Calu3 (cell line): ENCODE measurements at regions not wholly inside any gene's neighbourhood (a gene's known extent, or its start where the extent isn't known, plus 50 kb on each side); places are given as distances from the start of the nearest gene placed in this dataset.

Source experiments
- BruUV-seq: library from RNA; stranded (reverse); fragments of 400-500 nt; replicated peaks from 2 replicates; lab custom pipeline; 2021; lab: Mats Ljungman, UMichigan
- CTCF ChIA-PET: fragments of 300-600 bp; sonication (Branson Sonifier 250); formaldehyde crosslinking; loops from one replicate; lab custom pipeline; 2022; ENCODE audit warnings: antibody characterized with exemption; lab: Charles Lee
- DNase-seq: peaks from one replicate; pipeline ENCODE4 v3.0.0; 2022
- H3K27ac Mint-ChIP-seq: one replicate; pipeline ENCODE4 v1.8.0; 2022; ENCODE audit warnings: mixed read lengths; ENCODE audit not compliant: unreplicated experiment
- H3K27me3 Mint-ChIP-seq: one replicate; pipeline ENCODE4 v1.8.0; 2022; ENCODE audit warnings: mixed read lengths; ENCODE audit not compliant: unreplicated experiment
- H3K36me3 Mint-ChIP-seq: one replicate; pipeline ENCODE4 v1.8.0; 2022; ENCODE audit warnings: mild to moderate bottlenecking, moderate library complexity, mixed read lengths; ENCODE audit not compliant: insufficient read depth, unreplicated experiment
- H3K4me1 Mint-ChIP-seq: one replicate; pipeline ENCODE4 v1.8.0; 2022; ENCODE audit warnings: mild to moderate bottlenecking, low read depth, mixed read lengths; ENCODE audit not compliant: unreplicated experiment
- H3K4me3 Mint-ChIP-seq: one replicate; pipeline ENCODE4 v1.8.0; 2022; ENCODE audit warnings: mild to moderate bottlenecking, low read depth, moderate library complexity, mixed read lengths; ENCODE audit not compliant: unreplicated experiment
- H3K9me3 Mint-ChIP-seq: one replicate; pipeline ENCODE4 v1.8.0; 2022; ENCODE audit warnings: low read depth, mixed read lengths; ENCODE audit not compliant: unreplicated experiment
- CTCF ChIP-seq: fragments of 200-600 bp; IDR thresholded peaks from one replicate; pipeline ENCODE4 v1.8.0; 2022; ENCODE audit warnings: antibody characterized with exemption; ENCODE audit not compliant: unreplicated experiment
- intact Hi-C: fragments of 100-400 bp; cut with micrococcal nuclease; formaldehyde crosslinking; loops from one replicate; pipeline ENCODE4 v1.10.0; 2022; ENCODE audit not compliant: unreplicated experiment

DNA sequence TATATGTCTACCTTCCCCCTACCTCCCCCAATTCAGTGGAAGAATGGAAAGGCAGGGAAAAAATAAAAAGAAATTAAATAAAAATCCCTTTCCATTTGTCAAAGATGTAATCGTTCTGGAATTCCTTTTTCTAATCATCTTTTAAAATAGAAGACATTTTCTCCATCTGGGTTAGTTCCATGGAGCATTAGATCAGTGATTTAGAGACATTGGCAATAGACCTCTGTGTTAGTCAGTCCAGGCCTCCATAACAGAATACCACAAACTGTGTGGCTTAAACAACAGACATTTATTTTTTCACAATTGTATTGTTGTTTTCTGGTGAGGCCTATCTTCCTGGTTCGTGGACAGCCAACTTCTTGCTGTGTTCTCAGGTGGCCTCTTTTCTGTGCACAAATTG is 516.6 kb upstream of the DAB2 start:
- TF ChIP-seq CTCF = no peak
- no peak overlapping the region for H3K27ac Mint-ChIP-seq
- intact Hi-C loops = loop anchor here (10.0 kb wide), 2 partner anchors 337 to 433 kb away; no protein-coding TSS in a partner anchor
- BruUV-seq = no TSS peak
- no peaks in the 10 kb centered on the region for H3K36me3 Mint-ChIP-seq
- H3K27me3 Mint-ChIP-seq = no peaks in the 10 kb centered on the region
- CTCF ChIA-PET = interaction anchor here (1.5 kb wide), 1 partner anchor 748 kb away, joined by 4 read pairs; no protein-coding TSS in a partner anchor
- H3K4me3 Mint-ChIP-seq = no peak overlapping the region
- H3K9me3 Mint-ChIP-seq = no peaks in the 10 kb centered on the region
- H3K4me1 Mint-ChIP-seq = peaks cover 1% of the 10 kb centered on the region
- DNase-seq = no peak

GRCh38 chr5:39934830-39935229 is 510.1 kb upstream of the DAB2 start:
- H3K4me1 Mint-ChIP-seq = peaks cover 13% of the 10 kb centered on the region
- H3K9me3 Mint-ChIP-seq = no peaks in the 10 kb centered on the region
- BruUV-seq = no TSS peak
- no peaks in the 10 kb centered on the region for H3K27me3 Mint-ChIP-seq
- no peak for TF ChIP-seq CTCF
- H3K4me3 Mint-ChIP-seq = no peak overlapping the region
- no peak overlapping the region for H3K27ac Mint-ChIP-seq
- no peak for DNase-seq
- no peaks in the 10 kb centered on the region for H3K36me3 Mint-ChIP-seq
- intact Hi-C loops = no loop called here
- CTCF ChIA-PET = no interaction called here

DNA sequence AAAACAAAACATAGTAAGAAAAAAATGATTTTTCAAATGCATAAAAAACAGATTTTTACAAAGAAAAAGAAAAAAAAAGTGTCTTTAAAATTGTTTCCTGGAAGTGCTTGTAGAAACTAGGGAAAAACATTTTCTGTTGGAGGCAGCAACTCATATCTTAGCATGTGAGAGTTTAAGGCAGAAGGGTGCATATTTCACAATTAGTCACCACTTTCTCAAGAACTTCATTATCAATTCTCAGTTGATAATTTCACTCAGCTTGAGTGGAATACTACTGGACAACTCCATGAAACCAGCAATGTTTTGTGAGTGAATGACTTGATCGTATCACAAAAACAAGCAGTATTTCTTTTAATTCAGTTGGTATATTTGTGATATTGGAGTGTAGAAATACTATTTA is 508.3 kb upstream of the DAB2 start:
- BruUV-seq = no TSS peak
- H3K36me3 Mint-ChIP-seq = no peaks in the 10 kb centered on the region
- CTCF ChIA-PET = no interaction called here
- peaks cover 13% of the 10 kb centered on the region for H3K4me1 Mint-ChIP-seq
- peaks cover 3% of the 10 kb centered on the region for H3K9me3 Mint-ChIP-seq
- no peak for TF ChIP-seq CTCF
- no peak for DNase-seq
- no peaks in the 10 kb centered on the region for H3K27me3 Mint-ChIP-seq
- H3K27ac Mint-ChIP-seq = no peak overlapping the region
- no peak overlapping the region for H3K4me3 Mint-ChIP-seq
- intact Hi-C loops = no loop called here

DNA sequence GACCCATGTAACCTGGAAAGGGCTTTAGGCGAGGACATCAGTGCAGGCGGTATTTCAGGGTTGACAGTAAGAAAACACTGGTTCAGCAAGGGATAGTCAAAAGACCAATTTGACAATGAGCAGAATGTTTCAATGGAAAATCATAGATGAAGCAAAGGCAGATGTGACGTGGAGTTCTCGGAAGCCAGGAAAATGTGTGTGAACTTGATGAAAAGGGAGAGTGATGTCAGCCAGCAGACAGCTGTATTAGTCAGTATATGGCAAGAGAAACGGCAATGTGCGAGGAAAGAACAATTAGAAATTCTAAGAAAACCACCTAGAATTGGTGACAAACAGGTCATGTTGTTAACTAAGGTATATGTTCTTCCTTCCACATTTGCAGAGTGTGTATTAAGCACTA is 503.9 kb upstream of the DAB2 start:
- H3K27me3 Mint-ChIP-seq = no peaks in the 10 kb centered on the region
- peaks cover 3% of the 10 kb centered on the region for H3K9me3 Mint-ChIP-seq
- no peaks in the 10 kb centered on the region for H3K36me3 Mint-ChIP-seq
- BruUV-seq = no TSS peak
- TF ChIP-seq CTCF = no peak
- DNase-seq = no peak
- no peak overlapping the region for H3K27ac Mint-ChIP-seq
- H3K4me1 Mint-ChIP-seq = no peaks in the 10 kb centered on the region
- CTCF ChIA-PET = no interaction called here
- H3K4me3 Mint-ChIP-seq = no peak overlapping the region
- intact Hi-C loops = no loop called here
